ENCODE measurements at regions not wholly inside any gene's neighbourhood (a gene's known extent, or its start where the extent isn't known, plus 50 kb on each side); places are given as distances from the start of the nearest gene placed in this dataset.

DNA sequence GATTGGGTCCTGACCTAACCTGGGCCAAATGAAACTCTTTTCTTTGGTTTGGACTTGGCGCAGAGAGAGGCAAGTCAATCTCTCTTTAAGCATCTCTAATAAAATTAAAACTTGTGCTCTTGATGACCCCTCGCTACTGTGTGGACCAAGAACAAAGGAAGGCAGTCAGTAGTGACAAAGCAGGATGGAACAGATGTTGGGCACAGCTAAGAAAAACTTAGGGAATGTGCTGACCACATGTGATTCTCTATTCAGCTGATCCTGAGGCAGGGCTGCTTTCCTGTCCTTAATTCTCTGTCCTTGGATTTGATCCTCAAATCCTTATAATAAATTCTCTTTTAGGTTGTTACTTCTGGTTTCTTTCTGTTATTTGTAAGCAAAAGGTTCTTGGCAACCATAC, 259.9 kb downstream of the ZIC1 start:
- Histone ChIP-seq H3K4me1 (no peaks in the 10 kb centered on the region), H3K27ac (no peak overlapping the region), H3K36me3 (ENCODE audit: low read depth, missing control alignments) (no peaks in the 10 kb centered on the region), H3K4me3 (no peak overlapping the region), H3K9me3 (no peaks in the 10 kb centered on the region), H3K27me3 (no peaks in the 10 kb centered on the region)
- TF ChIP-seq, protein P1, sequence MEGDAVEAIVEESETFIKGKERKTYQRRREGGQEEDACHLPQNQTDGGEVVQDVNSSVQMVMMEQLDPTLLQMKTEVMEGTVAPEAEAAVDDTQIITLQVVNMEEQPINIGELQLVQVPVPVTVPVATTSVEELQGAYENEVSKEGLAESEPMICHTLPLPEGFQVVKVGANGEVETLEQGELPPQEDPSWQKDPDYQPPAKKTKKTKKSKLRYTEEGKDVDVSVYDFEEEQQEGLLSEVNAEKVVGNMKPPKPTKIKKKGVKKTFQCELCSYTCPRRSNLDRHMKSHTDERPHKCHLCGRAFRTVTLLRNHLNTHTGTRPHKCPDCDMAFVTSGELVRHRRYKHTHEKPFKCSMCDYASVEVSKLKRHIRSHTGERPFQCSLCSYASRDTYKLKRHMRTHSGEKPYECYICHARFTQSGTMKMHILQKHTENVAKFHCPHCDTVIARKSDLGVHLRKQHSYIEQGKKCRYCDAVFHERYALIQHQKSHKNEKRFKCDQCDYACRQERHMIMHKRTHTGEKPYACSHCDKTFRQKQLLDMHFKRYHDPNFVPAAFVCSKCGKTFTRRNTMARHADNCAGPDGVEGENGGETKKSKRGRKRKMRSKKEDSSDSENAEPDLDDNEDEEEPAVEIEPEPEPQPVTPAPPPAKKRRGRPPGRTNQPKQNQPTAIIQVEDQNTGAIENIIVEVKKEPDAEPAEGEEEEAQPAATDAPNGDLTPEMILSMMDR (IDR thresholded peaks at IDR 0.05) = no peak
- no peak for TF ChIP-seq POLR2A (IDR thresholded peaks at IDR 0.05)
- 81 to 96% methylated on average over 2 of the region's 2 CpGs for whole genome bisulfite sequencing, 2 donors
- intact Hi-C loops (cut with DNase I; ENCODE audit: low total_unique reads) = no loop called here
- no peak for DNase-seq

DNA sequence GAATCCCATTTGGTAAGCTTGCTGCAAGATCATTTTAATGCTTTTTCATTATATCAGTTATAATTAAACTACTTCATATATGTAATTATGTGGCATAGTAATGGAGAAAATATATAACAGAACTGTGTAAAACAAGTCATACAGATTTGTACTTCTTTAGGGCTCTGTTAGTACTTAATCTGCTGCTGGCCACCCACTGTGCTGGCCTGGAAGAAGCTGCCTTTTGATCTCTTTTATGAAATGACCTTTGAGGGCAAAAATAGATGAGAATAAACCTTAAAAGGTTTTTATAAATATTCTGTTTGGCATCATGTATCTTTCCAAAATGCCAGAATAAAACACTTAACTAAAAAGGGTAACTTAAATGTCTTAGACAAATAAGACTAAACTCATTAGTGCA, 262.9 kb downstream of the ZIC1 start:
- no peaks in the 10 kb centered on the region for H3K27me3 ChIP-seq
- H3K4me3 ChIP-seq = no peak overlapping the region
- no peak for TF ChIP-seq POLR2A (IDR thresholded peaks at IDR 0.05)
- TF ChIP-seq, protein P1 (IDR thresholded peaks at IDR 0.05) = no peak
- H3K4me1 ChIP-seq = no peaks in the 10 kb centered on the region
- H3K36me3 ChIP-seq (ENCODE audit: low read depth, missing control alignments) = no peaks in the 10 kb centered on the region
- DNase-seq = no peak
- peak overlapping the region in 1 of 2 donors; percentile 26 for H3K27ac ChIP-seq
- H3K9me3 ChIP-seq = no peaks in the 10 kb centered on the region
- intact Hi-C loops (cut with DNase I; ENCODE audit: low total_unique reads) = no loop called here

DNA sequence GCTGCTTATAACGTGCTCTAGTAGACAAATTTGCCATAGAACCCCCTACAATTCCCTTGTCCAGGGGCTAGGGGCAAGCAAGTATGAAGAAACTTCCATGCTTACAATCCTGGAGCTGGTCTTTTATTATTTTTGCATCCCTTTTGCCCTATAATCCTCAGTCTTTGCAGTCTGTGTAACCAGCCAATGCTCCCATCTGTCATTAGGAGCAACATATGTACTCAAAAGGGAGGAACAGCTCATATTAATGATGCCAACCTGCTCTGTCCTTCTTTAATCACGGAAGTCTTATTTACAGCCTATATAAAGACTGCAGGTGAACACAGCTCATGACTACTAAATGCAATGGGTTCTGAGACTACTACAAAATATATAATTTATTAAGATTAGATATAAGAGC, 263.3 kb downstream of the ZIC1 start:
- no peak overlapping the region for H3K27ac ChIP-seq
- H3K27me3 ChIP-seq = no peaks in the 10 kb centered on the region
- no peak overlapping the region for H3K4me3 ChIP-seq
- H3K4me1 ChIP-seq = no peaks in the 10 kb centered on the region
- TF ChIP-seq, protein P1 (IDR thresholded peaks at IDR 0.05) = no peak
- no peak for TF ChIP-seq POLR2A (IDR thresholded peaks at IDR 0.05)
- intact Hi-C loops (cut with DNase I; ENCODE audit: low total_unique reads) = no loop called here
- no peaks in the 10 kb centered on the region for H3K36me3 ChIP-seq (ENCODE audit: low read depth, missing control alignments)
- DNase-seq = no peak
- WGBS, 2 donors = 56 to 64% methylated on average over 2 of the region's 2 CpGs
- no peaks in the 10 kb centered on the region for H3K9me3 ChIP-seq

DNA sequence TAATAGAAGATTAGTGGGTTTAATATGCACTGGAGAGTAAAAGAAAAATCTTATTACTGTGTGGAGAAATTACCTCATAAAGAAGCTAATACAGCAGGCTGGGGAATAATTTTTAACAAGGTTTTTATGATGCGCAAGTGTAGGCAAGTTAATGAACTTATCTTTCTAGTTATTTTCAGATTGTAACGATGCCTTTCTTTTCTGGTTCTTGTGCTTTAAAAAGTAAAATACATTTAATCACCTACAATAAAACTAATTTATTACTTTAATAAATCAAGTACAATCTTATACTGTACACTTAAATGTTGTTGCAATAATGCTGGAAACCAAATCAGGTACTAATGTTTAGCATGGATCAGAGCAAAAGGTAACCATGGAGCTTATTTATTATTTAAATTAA, 266.6 kb downstream of the ZIC1 start:
- Histone ChIP-seq H3K4me3 (no peak overlapping the region), H3K27me3 (no peaks in the 10 kb centered on the region), H3K27ac (no peak overlapping the region), H3K4me1 (no peaks in the 10 kb centered on the region), H3K9me3 (no peaks in the 10 kb centered on the region), H3K36me3 (ENCODE audit: low read depth, missing control alignments) (no peaks in the 10 kb centered on the region)
- WGBS, 2 donors = 88 to 89% methylated on average over 2 of the region's 2 CpGs
- TF ChIP-seq, protein P1 (IDR thresholded peaks at IDR 0.05) = no peak
- no peak for TF ChIP-seq POLR2A (IDR thresholded peaks at IDR 0.05)
- DNase-seq = no peak
- intact Hi-C loops (cut with DNase I; ENCODE audit: low total_unique reads) = no loop called here

DNA sequence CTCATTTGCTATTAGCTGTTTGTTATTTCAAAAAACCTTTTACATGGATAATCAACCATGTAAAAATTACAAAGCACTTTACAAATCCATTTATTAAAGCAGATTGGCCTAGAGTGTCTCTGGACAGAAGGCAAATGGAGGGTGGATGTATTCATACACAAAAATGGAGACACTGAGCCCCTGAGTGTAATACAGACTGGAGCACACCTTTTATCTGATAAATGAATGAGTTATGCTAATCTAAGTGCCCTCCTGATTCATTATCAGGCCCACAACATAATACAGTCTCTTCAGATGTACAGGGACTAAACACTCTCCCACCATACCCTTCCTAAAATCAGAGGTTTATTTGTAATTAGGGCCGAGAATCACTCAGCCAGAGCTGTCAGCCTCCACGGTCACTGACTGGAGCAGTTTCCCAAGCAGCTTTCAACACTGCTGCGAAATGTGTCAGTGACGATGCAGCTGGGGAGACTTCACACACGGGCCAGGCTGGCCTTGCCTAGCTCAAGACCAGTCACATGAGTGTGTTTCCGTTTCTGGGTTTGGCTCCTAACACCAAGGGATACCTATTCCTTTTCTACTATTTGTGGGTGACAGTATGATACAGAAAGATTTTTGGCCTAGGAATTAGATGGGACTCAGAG, 271.8 kb downstream of the ZIC1 start:
- WGBS, 2 donors = 69 to 78% methylated on average over 3 to 6 of the region's 6 CpGs

More for the DNA sequence above, 271.8 kb downstream of the ZIC1 start:
- Histone ChIP-seq H3K9me3 (no peaks in the 10 kb centered on the region), H3K4me3 (no peak overlapping the region), H3K27me3 (no peaks in the 10 kb centered on the region), H3K4me1 (no peaks in the 10 kb centered on the region), H3K27ac (no peak overlapping the region), H3K36me3 (ENCODE audit: low read depth, missing control alignments) (no peaks in the 10 kb centered on the region)
- DNase-seq = no peak
- TF ChIP-seq, protein P1 (IDR thresholded peaks at IDR 0.05) = no peak
- TF ChIP-seq POLR2A (IDR thresholded peaks at IDR 0.05) = no peak
- intact Hi-C loops (cut with DNase I; ENCODE audit: low total_unique reads) = no loop called here
